A549 (cell line): ENCODE measurements at regions not wholly inside any gene's neighbourhood (a gene's known extent, or its start where the extent isn't known, plus 50 kb on each side); places are given as distances from the start of the nearest gene placed in this dataset.

Source experiments
- ATAC-seq, 2 experiments: fragments of 200-7000 bp in 1 of 2; fragments of >200 bp in 1 of 2; cut with Nextera tagmentation in 1 of 2; cut with Tn5 transposase in 1 of 2; 3 replicates each; pipeline versions ENCODE4 v1.8.0 to v1.9.1; 2018 to 2020; ENCODE audit warnings: mild to moderate bottlenecking in 1 of 2, moderate library complexity in 1 of 2
- CTCF ChIA-PET: fragments of 300-600 bp; sonication (Branson Sonifier 250); formaldehyde crosslinking; extraction: SDS; loops from one replicate; lab custom pipeline; 2021; ENCODE audit warnings: antibody characterized with exemption, inconsistent platforms; lab: Yijun Ruan, JAX
- POLR2A ChIA-PET: fragments of 350-600 bp; formaldehyde crosslinking; extraction: SDS; loops from one replicate; lab custom pipeline; 2021; ENCODE audit warnings: antibody characterized with exemption, inconsistent platforms; lab: Yijun Ruan, JAX
- DNase-seq, 2 experiments: peaks; one replicate each; pipeline versions ENCODE4 v3.0.0 to v3.0.0-alpha.2; 2011 to 2016; ENCODE audit warnings: low read depth in 1 of 2, low spot score in 1 of 2
- FAIRE-seq: peaks from 2 replicates; lab custom pipeline; 2011; peaks lifted over from hg19 to GRCh38; lab: Jason Lieb, UNC
- H3K27ac ChIP-seq, 2 experiments: fragments of >200 bp; sonication (Bioruptor Twin); formaldehyde crosslinking; 3 replicates each; pipeline ENCODE4 v1.5.1; 2016 to 2017
- H3K4me1 ChIP-seq: fragments of >200 bp; sonication (Bioruptor Twin); formaldehyde crosslinking; 3 replicates; pipeline ENCODE4 v1.6.1; 2016
- H3K4me2 ChIP-seq: fragments of >200 bp; sonication (Bioruptor Twin); formaldehyde crosslinking; 3 replicates; pipeline ENCODE4 v1.6.1; 2016
- H3K4me3 ChIP-seq: fragments of >200 bp; sonication (Bioruptor Twin); formaldehyde crosslinking; 3 replicates; pipeline ENCODE4 v1.5.1; 2016
- H3K9me3 ChIP-seq: fragments of >200 bp; sonication (Bioruptor Twin); formaldehyde crosslinking; 3 replicates; pipeline ENCODE4 v1.6.1; 2016
- CEBPB ChIP-seq, 2 experiments: fragments of >200 bp in 1 of 2; sonication (Bioruptor Twin) in 1 of 2; formaldehyde crosslinking in 1 of 2; IDR thresholded peaks; 2 replicates each; pipeline ENCODE4 v1.6.1; 2012 to 2016
- CHD2 ChIP-seq: fragments of 150-350 bp; IDR thresholded peaks from 2 replicates; pipeline ENCODE4 v1.6.1; 2014; ENCODE audit warnings: low read length; ENCODE audit not compliant: partially characterized antibody
- EHF ChIP-seq: fragments of 250-450 bp; sonication (Bioruptor Pico); IDR thresholded peaks from 2 replicates; pipeline ENCODE4 v1.5.0; 2020; ENCODE audit warnings: mild to moderate bottlenecking
- FOSL2 ChIP-seq, 2 experiments: fragments of 450-650 bp in 1 of 2; fragments of >200 bp in 1 of 2; sonication (Bioruptor Twin) in 1 of 2; formaldehyde crosslinking; IDR thresholded peaks; 2 replicates each; pipeline versions ENCODE4 v1.5.0 to v1.6.1; 2016 to 2020; ENCODE audit warnings: mild to moderate bottlenecking in 1 of 2, moderate library complexity in 1 of 2
- HOXB5 ChIP-seq: fragments of 250-450 bp; sonication (Bioruptor Pico); IDR thresholded peaks from 2 replicates; pipeline ENCODE4 v1.5.0; 2020; ENCODE audit warnings: mild to moderate bottlenecking, moderate library complexity
- JUN ChIP-seq, 2 experiments: fragments of >200 bp; sonication (Bioruptor Twin); formaldehyde crosslinking; IDR thresholded peaks; 2 replicates in 1 of 2; 3 replicates in 1 of 2; pipeline ENCODE4 v1.6.1; 2016 to 2017
- MAFK ChIP-seq: fragments of 450-650 bp; IDR thresholded peaks from 2 replicates; pipeline ENCODE4 v1.6.1; 2014; ENCODE audit not compliant: partially characterized antibody
- NFE2L2 ChIP-seq: fragments of 150-350 bp; conservative IDR thresholded peaks from 2 replicates; pipeline ENCODE4 v1.6.1; 2014; ENCODE audit warnings: low read length
- PHF8 ChIP-seq: fragments of 200-600 bp; sonication (generic); IDR thresholded peaks from 2 replicates; pipeline ENCODE4 v1.6.1; 2016; ENCODE audit warnings: low read depth, mild to moderate bottlenecking, antibody characterized with exemption, moderate library complexity, borderline replicate concordance
- SREBF2 ChIP-seq: fragments of 450-650 bp; IDR thresholded peaks from 2 replicates; pipeline ENCODE4 v1.6.1; 2014; ENCODE audit warnings: mild to moderate bottlenecking, moderate library complexity
- TFCP2L1 ChIP-seq: fragments of 250-450 bp; sonication (Bioruptor Pico); IDR thresholded peaks from 2 replicates; pipeline ENCODE4 v1.5.0; 2021; ENCODE audit warnings: mild to moderate bottlenecking
- ZC3H11A ChIP-seq: fragments of 450-650 bp; IDR thresholded peaks from 2 replicates; pipeline ENCODE4 v1.6.1; 2014; ENCODE audit warnings: antibody characterized with exemption, mild to moderate bottlenecking
- ZSCAN20 ChIP-seq: fragments of 250-450 bp; sonication (Bioruptor Pico); IDR thresholded peaks from 2 replicates; pipeline ENCODE4 v1.8.0; 2022; ENCODE audit warnings: mild to moderate bottlenecking, moderate library complexity
- WGBS: methylation state at CpG from one replicate; pipeline ENCODE4 v1.1.6; 2017; ENCODE audit errors: missing lambda C conversion rate; 5-methylcytosine and 5-hydroxymethylcytosine counted together
- TF ChIP-seq, protein P1 (sequence below): fragments of 250-450 bp; sonication (Bioruptor Pico); IDR thresholded peaks from 2 replicates; pipeline ENCODE4 v1.5.0; 2021; ENCODE audit warnings: mild to moderate bottlenecking, moderate library complexity, borderline replicate concordance
- TF ChIP-seq, protein P2 (sequence below): IDR thresholded peaks from 2 replicates; pipeline ENCODE4 v1.6.1; 2012; ENCODE audit warnings: low read depth, borderline replicate concordance
- TF ChIP-seq, protein P3 (sequence below): fragments of >200 bp; sonication (Bioruptor Twin); formaldehyde crosslinking; IDR thresholded peaks from 3 replicates; pipeline ENCODE4 v1.6.1; 2016
- TF ChIP-seq, protein P4 (sequence below): fragments of 250-450 bp; sonication (Bioruptor Pico); IDR thresholded peaks from 2 replicates; pipeline ENCODE4 v1.5.0; 2020; ENCODE audit warnings: low read depth, mild to moderate bottlenecking, moderate library complexity
- TF ChIP-seq, protein P5 (sequence below): IDR thresholded peaks from 2 replicates; pipeline ENCODE4 v1.6.1; 2012

DNA sequence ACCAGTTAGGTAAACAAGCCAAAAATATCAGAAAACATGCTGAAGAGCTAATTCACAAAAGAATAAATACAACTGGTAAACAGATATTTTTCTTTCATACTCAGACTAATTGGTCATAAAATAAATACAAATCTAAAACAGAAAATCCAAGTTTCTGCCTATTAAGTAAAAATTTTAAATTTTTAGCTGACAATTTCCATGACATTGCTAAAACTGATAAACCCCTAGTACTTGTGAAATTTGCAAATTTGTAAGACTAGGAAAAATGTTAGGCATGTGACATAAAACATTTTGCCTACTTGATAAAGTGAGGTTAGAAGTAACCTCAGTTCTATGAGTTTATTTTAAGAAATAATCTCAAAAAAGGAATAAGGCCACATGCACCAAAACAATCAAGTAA lies 356.1 kb downstream of the LRATD1 start:
- Histone ChIP-seq H3K4me2 (no peak overlapping the region), H3K27ac (no peak overlapping the region), H3K4me3 (no peak overlapping the region), H3K9me3 (no peaks in the 10 kb centered on the region), H3K4me1 (no peaks in the 10 kb centered on the region)
- TF ChIP-seq, protein P1, sequence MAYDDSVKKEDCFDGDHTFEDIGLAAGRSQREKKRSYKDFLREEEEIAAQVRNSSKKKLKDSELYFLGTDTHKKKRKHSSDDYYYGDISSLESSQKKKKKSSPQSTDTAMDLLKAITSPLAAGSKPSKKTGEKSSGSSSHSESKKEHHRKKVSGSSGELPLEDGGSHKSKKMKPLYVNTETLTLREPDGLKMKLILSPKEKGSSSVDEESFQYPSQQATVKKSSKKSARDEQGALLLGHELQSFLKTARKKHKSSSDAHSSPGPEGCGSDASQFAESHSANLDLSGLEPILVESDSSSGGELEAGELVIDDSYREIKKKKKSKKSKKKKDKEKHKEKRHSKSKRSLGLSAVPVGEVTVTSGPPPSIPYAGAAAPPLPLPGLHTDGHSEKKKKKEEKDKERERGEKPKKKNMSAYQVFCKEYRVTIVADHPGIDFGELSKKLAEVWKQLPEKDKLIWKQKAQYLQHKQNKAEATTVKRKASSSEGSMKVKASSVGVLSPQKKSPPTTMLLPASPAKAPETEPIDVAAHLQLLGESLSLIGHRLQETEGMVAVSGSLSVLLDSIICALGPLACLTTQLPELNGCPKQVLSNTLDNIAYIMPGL (CRISPR knock-in tag), result no peak
- peak; percentile 10 for TF ChIP-seq MAFK
- ATAC-seq, result no peak
- no peak for DNase-seq
- POLR2A ChIA-PET, result no interaction called here
- CTCF ChIA-PET, result no interaction called here
- FAIRE-seq, result no peak

DNA sequence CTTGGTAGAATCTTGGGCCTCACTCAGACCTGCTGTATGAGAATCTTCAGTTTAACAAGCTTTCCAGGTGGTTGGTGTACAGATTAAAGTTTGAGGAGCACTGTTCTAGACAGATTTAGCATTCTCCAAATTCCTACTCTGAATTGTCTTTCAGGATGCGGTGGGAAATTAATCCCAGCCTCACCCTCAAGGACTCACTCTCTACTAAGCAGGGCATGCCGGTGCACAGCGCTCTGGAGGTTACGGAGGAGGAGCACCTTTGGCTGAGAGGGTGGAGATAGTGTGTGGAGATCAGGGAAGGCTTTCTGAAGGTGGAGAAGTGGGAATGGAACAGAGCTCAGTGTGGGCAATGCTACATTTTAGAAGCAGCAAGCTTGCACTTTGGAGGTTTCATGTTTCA lies 359.2 kb downstream of the LRATD1 start:
- DNase-seq (no peak), ATAC-seq (0 out of 6 replicates have a peak, but pooled peaks of 1 of the 2 experiments have one; percentile 30), FAIRE-seq (no peak)
- ChIA-PET POLR2A (no interaction called here), CTCF (interaction anchor here (1.5 kb wide), 1 partner anchor 9 kb away, joined by 4 read pairs; no protein-coding TSS in a partner anchor)
- Histone ChIP-seq H3K27ac (no peak overlapping the region), H3K4me1 (no peaks in the 10 kb centered on the region), H3K4me2 (no peak overlapping the region), H3K9me3 (no peaks in the 10 kb centered on the region), H3K4me3 (no peak overlapping the region)
- 33% methylated on average over 4 of the region's 4 CpGs for WGBS
- TF ChIP-seq SREBF2 (no peak), HOXB5 (CRISPR knock-in tag) (no peak), ZSCAN20 (CRISPR knock-in tag) (no peak), JUN (IDR thresholded peaks at IDR 0.05) (no peak), CEBPB (IDR thresholded peaks at IDR 0.05) (no peak), EHF (CRISPR knock-in tag) (no peak), CHD2 (no peak)
- TF ChIP-seq, all 56 proteins: peak for 0

DNA sequence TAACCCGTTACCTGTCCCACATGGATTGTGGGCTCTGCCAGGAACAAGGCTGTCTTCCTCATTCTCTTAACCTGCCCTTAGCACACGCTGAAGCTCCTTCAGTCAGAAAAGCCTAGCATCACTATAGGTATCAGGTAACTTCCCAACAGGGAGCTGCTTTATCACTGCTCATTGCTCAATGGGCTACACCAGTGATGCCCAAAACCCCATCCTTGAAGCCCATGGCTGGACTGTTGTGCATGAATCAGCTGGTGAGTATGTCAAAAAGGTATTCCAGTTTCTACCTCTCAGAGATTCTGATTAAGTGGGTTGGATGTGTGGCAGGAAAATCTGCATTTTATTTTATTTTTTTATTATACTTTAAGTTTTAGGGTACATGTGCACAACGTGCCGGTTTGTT lies 362.2 kb downstream of the LRATD1 start:
- H3K4me1 ChIP-seq, result no peaks in the 10 kb centered on the region
- WGBS, result 28% methylated on average over 4 of the region's 4 CpGs
- POLR2A ChIA-PET, result no interaction called here
- no peaks in the 10 kb centered on the region for H3K9me3 ChIP-seq
- H3K4me3 ChIP-seq, result no peak overlapping the region
- H3K27ac ChIP-seq, result no peak overlapping the region
- ATAC-seq, result no peak
- no peak for TF ChIP-seq PHF8
- TF ChIP-seq, protein P2, sequence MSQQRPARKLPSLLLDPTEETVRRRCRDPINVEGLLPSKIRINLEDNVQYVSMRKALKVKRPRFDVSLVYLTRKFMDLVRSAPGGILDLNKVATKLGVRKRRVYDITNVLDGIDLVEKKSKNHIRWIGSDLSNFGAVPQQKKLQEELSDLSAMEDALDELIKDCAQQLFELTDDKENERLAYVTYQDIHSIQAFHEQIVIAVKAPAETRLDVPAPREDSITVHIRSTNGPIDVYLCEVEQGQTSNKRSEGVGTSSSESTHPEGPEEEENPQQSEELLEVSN, result no peak
- TF ChIP-seq NFE2L2, result no peak
- no peak for TF ChIP-seq ZC3H11A
- no peak for TF ChIP-seq TFCP2L1
- TF ChIP-seq, protein P3, sequence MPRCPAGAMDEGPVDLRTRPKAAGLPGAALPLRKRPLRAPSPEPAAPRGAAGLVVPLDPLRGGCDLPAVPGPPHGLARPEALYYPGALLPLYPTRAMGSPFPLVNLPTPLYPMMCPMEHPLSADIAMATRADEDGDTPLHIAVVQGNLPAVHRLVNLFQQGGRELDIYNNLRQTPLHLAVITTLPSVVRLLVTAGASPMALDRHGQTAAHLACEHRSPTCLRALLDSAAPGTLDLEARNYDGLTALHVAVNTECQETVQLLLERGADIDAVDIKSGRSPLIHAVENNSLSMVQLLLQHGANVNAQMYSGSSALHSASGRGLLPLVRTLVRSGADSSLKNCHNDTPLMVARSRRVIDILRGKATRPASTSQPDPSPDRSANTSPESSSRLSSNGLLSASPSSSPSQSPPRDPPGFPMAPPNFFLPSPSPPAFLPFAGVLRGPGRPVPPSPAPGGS, result no peak
- TF ChIP-seq, protein P4, sequence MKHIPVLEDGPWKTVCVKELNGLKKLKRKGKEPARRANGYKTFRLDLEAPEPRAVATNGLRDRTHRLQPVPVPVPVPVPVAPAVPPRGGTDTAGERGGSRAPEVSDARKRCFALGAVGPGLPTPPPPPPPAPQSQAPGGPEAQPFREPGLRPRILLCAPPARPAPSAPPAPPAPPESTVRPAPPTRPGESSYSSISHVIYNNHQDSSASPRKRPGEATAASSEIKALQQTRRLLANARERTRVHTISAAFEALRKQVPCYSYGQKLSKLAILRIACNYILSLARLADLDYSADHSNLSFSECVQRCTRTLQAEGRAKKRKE (CRISPR knock-in tag), result no peak
- TF ChIP-seq FOSL2 (IDR thresholded peaks at IDR 0.05), result no peak
- no peak for TF ChIP-seq FOSL2 (CRISPR knock-in tag; IDR thresholded peaks at IDR 0.05)
- TF ChIP-seq, protein P5, sequence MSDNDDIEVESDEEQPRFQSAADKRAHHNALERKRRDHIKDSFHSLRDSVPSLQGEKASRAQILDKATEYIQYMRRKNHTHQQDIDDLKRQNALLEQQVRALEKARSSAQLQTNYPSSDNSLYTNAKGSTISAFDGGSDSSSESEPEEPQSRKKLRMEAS, result no peak
- TF ChIP-seq, all 56 proteins: peak for 0
- DNase-seq (no peak), FAIRE-seq (no peak)
- H3K4me2 ChIP-seq, result no peak overlapping the region
- CTCF ChIA-PET, result no interaction called here
